T-cell (primary cell): ENCODE measurements at regions not wholly inside any gene's neighbourhood (a gene's known extent, or its start where the extent isn't known, plus 50 kb on each side); places are given as distances from the start of the nearest gene placed in this dataset.

Source experiments
- ATAC-seq, 4 experiments: fragments of 200-7000 bp in 3 of 4; fragments of 150-1000 bp in 1 of 4; cut with Tn5 transposase; replicated peaks in 1 of 4; 1 replicate in 3 of 4; 2 replicates in 1 of 4; pipeline ENCODE4 v1.10.0; 2021; ENCODE audit warnings: moderate library complexity in 3 of 4, mild to moderate bottlenecking in 2 of 4, moderate number of reproducible peaks in 1 of 4
- CTCF ChIA-PET, 2 donors: fragments of 300-600 bp; sonication (Branson Sonifier 250); formaldehyde crosslinking; loops; one replicate each; lab custom pipeline; 2022; ENCODE audit warnings: antibody characterized with exemption in 2 of 2; lab: Charles Lee
- POLR2A ChIA-PET, 2 donors: fragments of 300-600 bp; sonication (Branson Sonifier 250); formaldehyde crosslinking; loops; one replicate each; lab custom pipeline; 2022; ENCODE audit warnings: antibody characterized with exemption in 2 of 2; lab: Charles Lee
- DNase-seq, 35 experiments: peaks; one replicate each; pipeline versions ENCODE4 v3.0.0 to v3.0.0-alpha.2; 2013 to 2023
- H3K27ac ChIP-seq: one replicate; pipeline ENCODE4 v1.5.1; 2013; ENCODE audit warnings: low read length
- H3K27me3 ChIP-seq, 2 experiments: replicated peaks in 1 of 2; 1 replicate in 1 of 2; 2 replicates in 1 of 2; pipeline versions ENCODE4 v1.6.1 to v1.7.0; 2013; ENCODE audit warnings: low read length in 1 of 2, mixed read lengths in 1 of 2; ENCODE audit not compliant: control insufficient read depth in 2 of 2, insufficient read depth in 2 of 2; ENCODE audit errors: extremely low read depth in 1 of 2
- H3K36me3 ChIP-seq, 2 donors: 1 replicate in 1 of 2; 2 replicates in 1 of 2; pipeline versions ENCODE4 v1.6.1 to v1.7.0; 2013; ENCODE audit warnings: low read length in 1 of 2; ENCODE audit not compliant: control insufficient read depth in 2 of 2, insufficient read depth in 1 of 2; ENCODE audit errors: extremely low read depth in 1 of 2
- H3K4me1 ChIP-seq, 2 experiments: 1 replicate in 1 of 2; 2 replicates in 1 of 2; pipeline versions ENCODE4 v1.6.1 to v1.7.0; 2013; ENCODE audit warnings: low read length in 2 of 2, mixed read lengths in 1 of 2; ENCODE audit not compliant: insufficient read depth in 2 of 2, control insufficient read depth in 1 of 2; ENCODE audit errors: extremely low read depth in 1 of 2
- H3K4me3 ChIP-seq, 2 donors: 1 replicate in 1 of 2; 2 replicates in 1 of 2; pipeline versions ENCODE4 v1.5.1 to v1.7.0; 2013; ENCODE audit warnings: mild to moderate bottlenecking in 2 of 2, low read length in 1 of 2, moderate library complexity in 1 of 2; ENCODE audit not compliant: control insufficient read depth in 1 of 2; ENCODE audit errors: extremely low read depth in 1 of 2
- H3K9me3 ChIP-seq: 2 replicates; pipeline ENCODE4 v1.7.0; 2013
- H3K27ac Mint-ChIP-seq, 2 donors: one replicate each; pipeline ENCODE4 v1.8.0; 2020 to 2021; ENCODE audit warnings: mild to moderate bottlenecking in 2 of 2, mixed read lengths in 2 of 2
- H3K27me3 Mint-ChIP-seq, 2 donors: one replicate each; pipeline ENCODE4 v1.8.0; 2021 to 2022; ENCODE audit warnings: mixed read lengths in 2 of 2
- H3K36me3 Mint-ChIP-seq: one replicate; pipeline ENCODE4 v1.8.0; 2021; ENCODE audit warnings: mixed read lengths
- H3K4me1 Mint-ChIP-seq, 3 donors: one replicate each; pipeline ENCODE4 v1.8.0; 2020 to 2022; ENCODE audit warnings: mixed read lengths in 3 of 3, mild to moderate bottlenecking in 1 of 3
- H3K4me3 Mint-ChIP-seq, 3 donors: one replicate each; pipeline ENCODE4 v1.8.0; 2020 to 2022; ENCODE audit warnings: mild to moderate bottlenecking in 3 of 3, mixed read lengths in 3 of 3, moderate library complexity in 3 of 3
- H3K9me3 Mint-ChIP-seq, 3 donors: one replicate each; pipeline ENCODE4 v1.8.0; 2020 to 2022; ENCODE audit warnings: mixed read lengths in 3 of 3
- WGBS: methylation state at CpG from one replicate; pipeline ENCODE4 v1.1.5; 2013; ENCODE audit warnings: missing lambda C conversion rate; ENCODE audit not compliant: insufficient coverage; 5-methylcytosine and 5-hydroxymethylcytosine counted together

DNA sequence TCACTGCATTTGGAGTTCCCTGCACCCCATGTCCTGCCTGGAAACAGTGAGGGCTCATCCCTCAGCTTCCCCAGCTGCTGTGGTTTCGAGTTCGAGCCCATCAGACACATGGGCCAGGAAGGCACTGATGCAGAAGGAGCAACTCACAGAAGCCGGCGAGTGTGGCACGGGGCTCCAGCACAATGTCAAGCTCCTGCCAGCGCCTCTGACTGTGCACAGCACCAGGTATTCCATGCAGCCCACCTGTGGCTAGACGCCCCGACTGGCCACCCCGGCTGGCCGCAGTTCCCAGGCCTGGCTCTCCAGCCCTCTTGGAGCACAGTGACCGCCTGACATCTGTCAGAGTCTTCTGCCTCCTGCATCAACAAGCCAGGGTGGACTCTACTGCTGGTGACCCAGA lies 419.4 kb downstream of the SHANK2 start:
- Histone ChIP-seq H3K4me3 (no peak overlapping the region), H3K4me1 (no peaks in the 10 kb centered on the region), H3K36me3 (no peaks in the 10 kb centered on the region), H3K27me3 (peaks cover 0 to 22% of the 10 kb centered on the region in 2 experiments), H3K9me3 (no peaks in the 10 kb centered on the region), H3K27ac (no peak overlapping the region)
- 85% methylated on average over 11 of the region's 11 CpGs for WGBS
- H3K4me3 Mint-ChIP-seq = no peak overlapping the region
- peaks cover 3 to 5% of the 10 kb centered on the region in 2 donors for H3K27me3 Mint-ChIP-seq
- ChIA-PET POLR2A (no interaction called here), CTCF (interaction anchor here in 1 of 2 donors (0.6 kb wide), 1 partner anchor 243 kb away, joined by 4 read pairs; no protein-coding TSS in a partner anchor)
- H3K4me1 Mint-ChIP-seq = no peaks in the 10 kb centered on the region
- H3K36me3 Mint-ChIP-seq = no peaks in the 10 kb centered on the region
- H3K27ac Mint-ChIP-seq = no peak overlapping the region
- no peak for DNase-seq
- peaks cover 0 to 6% (median 1%) of the 10 kb centered on the region in 3 donors for H3K9me3 Mint-ChIP-seq
- ATAC-seq = no peak

DNA sequence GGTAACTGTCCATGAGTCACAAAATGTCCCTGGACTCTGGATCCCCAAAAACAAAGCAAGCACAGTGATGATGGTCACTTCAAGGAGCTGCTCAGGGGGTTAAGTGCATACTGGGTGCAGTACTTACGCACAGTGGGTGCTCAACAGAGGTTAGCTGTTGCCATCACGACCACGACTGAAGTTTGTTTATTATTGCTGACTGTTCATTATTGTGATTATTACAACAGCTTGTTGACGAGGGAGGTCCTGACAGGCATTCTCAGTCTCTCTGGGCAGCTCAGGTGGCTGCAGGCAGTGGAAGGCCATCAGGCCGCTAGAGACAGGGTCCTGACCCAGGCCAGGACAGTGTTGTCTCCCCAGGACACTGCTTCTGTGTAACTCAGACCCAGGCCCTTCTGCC lies 418.8 kb downstream of the SHANK2 start:
- no peak overlapping the region for H3K27ac ChIP-seq
- no peaks in the 10 kb centered on the region for H3K4me1 ChIP-seq
- H3K9me3 ChIP-seq = no peaks in the 10 kb centered on the region
- peaks cover 4 to 11% (median 7%) of the 10 kb centered on the region in 3 donors for H3K9me3 Mint-ChIP-seq
- WGBS = 51% methylated on average over 5 of the region's 5 CpGs
- no peaks in the 10 kb centered on the region for H3K36me3 Mint-ChIP-seq
- CTCF ChIA-PET = interaction anchor here in 1 of 2 donors (0.6 kb wide), 1 partner anchor 243 kb away, joined by 4 read pairs; no protein-coding TSS in a partner anchor
- H3K27me3 Mint-ChIP-seq = peaks cover 3 to 7% of the 10 kb centered on the region in 2 donors
- no peaks in the 10 kb centered on the region for H3K4me1 Mint-ChIP-seq
- peaks cover 0 to 22% of the 10 kb centered on the region in 2 experiments for H3K27me3 ChIP-seq
- ATAC-seq = no peak
- H3K4me3 ChIP-seq = no peak overlapping the region
- DNase-seq = no peak
- no peaks in the 10 kb centered on the region for H3K36me3 ChIP-seq
- H3K27ac Mint-ChIP-seq = no peak overlapping the region
- no peak overlapping the region for H3K4me3 Mint-ChIP-seq
- POLR2A ChIA-PET = no interaction called here

DNA sequence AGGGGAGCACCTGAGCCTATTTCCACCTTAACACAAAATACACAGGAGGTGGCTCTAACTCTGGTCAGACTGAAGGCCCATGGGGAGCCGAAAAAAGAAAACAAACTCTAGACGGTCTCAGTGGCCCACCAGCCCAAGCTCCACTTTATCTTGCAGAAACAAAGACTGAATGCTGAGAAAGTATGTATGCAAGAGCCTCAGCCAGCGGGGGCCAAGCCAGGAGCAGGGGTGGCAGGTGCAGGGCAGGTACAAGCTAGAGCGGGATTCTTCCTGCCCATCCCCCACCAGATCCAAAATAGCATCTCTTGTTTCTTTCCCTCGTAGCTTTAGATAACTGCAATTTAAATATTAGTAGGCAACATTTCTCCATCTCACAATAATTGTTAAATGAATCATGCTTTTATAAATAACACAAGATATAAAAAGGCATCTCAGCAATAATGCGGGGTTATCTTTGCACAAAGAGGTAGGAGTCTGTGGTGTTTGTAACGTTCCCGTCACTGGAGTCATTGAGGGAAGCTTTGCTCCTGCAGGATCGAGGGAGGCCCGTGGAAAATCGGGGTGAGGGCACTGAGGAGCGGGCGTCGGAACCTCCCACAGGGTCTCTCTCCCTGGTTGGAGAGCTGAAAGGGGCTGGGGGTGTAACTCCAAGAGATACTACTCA lies 418.0 kb downstream of the SHANK2 start:
- H3K27me3 Mint-ChIP-seq = peaks cover 3 to 7% of the 10 kb centered on the region in 2 donors
- no peak overlapping the region for H3K4me3 Mint-ChIP-seq
- ATAC-seq (no peak), DNase-seq (no peak)
- no peaks in the 10 kb centered on the region for H3K9me3 ChIP-seq
- H3K27me3 ChIP-seq = peaks cover 0 to 20% of the 10 kb centered on the region in 2 experiments
- no peak overlapping the region for H3K27ac ChIP-seq
- no peaks in the 10 kb centered on the region for H3K4me1 Mint-ChIP-seq
- no peaks in the 10 kb centered on the region for H3K36me3 Mint-ChIP-seq
- peaks cover 5 to 13% (median 10%) of the 10 kb centered on the region in 3 donors for H3K9me3 Mint-ChIP-seq
- H3K27ac Mint-ChIP-seq = no peak overlapping the region
- CTCF ChIA-PET = no interaction called here
- WGBS = 34% methylated on average over 4 of the region's 14 CpGs
- H3K36me3 ChIP-seq = no peaks in the 10 kb centered on the region
- no peaks in the 10 kb centered on the region for H3K4me1 ChIP-seq
- POLR2A ChIA-PET = no interaction called here
- H3K4me3 ChIP-seq = no peak overlapping the region

DNA sequence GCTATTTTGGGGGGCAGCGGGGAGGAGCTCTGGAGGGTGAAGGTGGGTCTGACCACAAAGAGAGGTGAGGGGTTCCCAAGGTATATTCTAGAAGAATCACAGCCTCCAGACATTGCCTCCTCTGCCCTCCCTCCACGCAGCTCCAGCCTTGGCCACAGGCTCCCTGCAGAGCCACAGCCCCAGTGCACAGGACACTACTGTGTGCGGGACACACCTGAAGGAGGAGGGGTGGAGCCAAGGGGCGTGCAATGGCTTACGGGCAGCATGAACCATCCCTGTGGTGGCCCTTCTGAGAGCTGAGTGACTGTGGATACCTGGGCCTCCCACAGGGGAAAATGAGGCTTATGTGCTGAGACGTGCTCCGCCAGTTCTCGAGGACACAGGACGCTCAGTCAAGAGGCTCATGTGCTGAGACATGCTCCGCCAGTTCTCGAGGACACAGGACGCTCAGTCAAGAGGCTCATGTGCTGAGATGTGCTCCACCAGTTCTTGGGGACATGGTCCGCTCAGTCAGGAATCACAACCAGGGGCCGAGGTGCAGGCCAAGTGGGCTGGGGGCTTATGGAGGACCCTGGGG lies 417.3 kb downstream of the SHANK2 start:
- ChIA-PET POLR2A (no interaction called here), CTCF (no interaction called here)
- peaks cover 3 to 7% of the 10 kb centered on the region in 2 donors for H3K27me3 Mint-ChIP-seq
- H3K9me3 ChIP-seq = no peaks in the 10 kb centered on the region
- DNase-seq (no peak), ATAC-seq (no peak)
- WGBS = 83% methylated on average over 12 of the region's 14 CpGs
- peaks cover 0 to 24% of the 10 kb centered on the region in 2 experiments for H3K27me3 ChIP-seq
- no peak overlapping the region for H3K27ac Mint-ChIP-seq
- H3K9me3 Mint-ChIP-seq = peaks cover 5 to 13% (median 10%) of the 10 kb centered on the region in 3 donors
- H3K4me1 ChIP-seq = no peaks in the 10 kb centered on the region
- H3K4me3 ChIP-seq = no peak overlapping the region
- no peaks in the 10 kb centered on the region for H3K36me3 Mint-ChIP-seq
- H3K27ac ChIP-seq = no peak overlapping the region
- no peak overlapping the region for H3K4me3 Mint-ChIP-seq
- H3K4me1 Mint-ChIP-seq = no peaks in the 10 kb centered on the region
- no peaks in the 10 kb centered on the region for H3K36me3 ChIP-seq

DNA sequence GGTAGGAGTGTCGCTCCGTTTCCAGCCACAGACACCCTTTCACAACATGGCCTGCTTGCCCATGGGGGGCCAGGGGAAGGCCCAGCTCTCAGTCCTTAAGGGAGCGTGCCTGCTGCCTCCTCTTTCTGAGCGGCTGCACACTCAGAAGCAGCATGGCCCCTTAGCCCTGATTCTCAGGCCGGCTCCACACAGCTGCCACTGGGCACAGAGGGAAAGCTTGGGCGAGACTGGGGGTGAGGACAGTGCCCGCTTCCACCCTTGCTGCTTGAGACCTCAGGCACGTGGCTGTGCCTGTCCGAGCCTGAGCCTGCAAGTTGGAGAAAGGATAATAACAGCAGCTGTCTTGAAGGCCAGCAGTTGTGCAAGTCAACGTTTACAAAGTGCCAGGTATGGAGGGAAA lies 416.3 kb downstream of the SHANK2 start:
- no peak for DNase-seq
- no peak for ATAC-seq
- Histone ChIP-seq H3K36me3 (no peaks in the 10 kb centered on the region), H3K9me3 (no peaks in the 10 kb centered on the region), H3K4me1 (no peaks in the 10 kb centered on the region), H3K27me3 (peaks cover 0 to 24% of the 10 kb centered on the region in 2 experiments), H3K4me3 (no peak overlapping the region), H3K27ac (no peak overlapping the region)
- 80% methylated on average over 6 of the region's 10 CpGs for WGBS
- H3K27ac Mint-ChIP-seq = no peak overlapping the region
- H3K4me1 Mint-ChIP-seq = no peaks in the 10 kb centered on the region
- ChIA-PET POLR2A (no interaction called here), CTCF (no interaction called here)
- peaks cover 3 to 6% of the 10 kb centered on the region in 2 donors for H3K27me3 Mint-ChIP-seq
- no peak overlapping the region for H3K4me3 Mint-ChIP-seq
- H3K36me3 Mint-ChIP-seq = no peaks in the 10 kb centered on the region
- H3K9me3 Mint-ChIP-seq = peaks cover 5 to 13% (median 10%) of the 10 kb centered on the region in 3 donors

DNA sequence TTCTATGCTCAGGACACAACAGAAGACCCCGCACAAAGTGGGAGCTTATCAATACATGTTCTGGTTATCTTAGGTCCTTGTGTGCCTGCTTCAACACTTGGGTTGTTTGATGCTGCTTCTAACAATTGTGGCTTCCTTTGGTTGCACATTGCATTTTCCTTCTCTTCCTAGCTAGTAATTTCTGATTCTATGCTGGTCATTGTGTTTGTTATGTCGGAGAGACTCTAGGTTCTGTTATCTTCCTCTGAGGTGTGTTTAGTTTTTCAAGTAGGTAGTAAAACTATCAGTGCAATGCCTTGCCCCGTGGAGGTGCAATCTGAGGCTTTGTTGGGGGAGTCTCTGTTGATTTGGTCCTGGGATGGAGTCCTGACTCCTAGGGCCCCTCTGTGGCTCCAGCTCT lies 414.2 kb downstream of the SHANK2 start:
- WGBS = 60% methylated on average over 1 of the region's 3 CpGs
- no peaks in the 10 kb centered on the region for H3K9me3 ChIP-seq
- H3K4me1 ChIP-seq = no peaks in the 10 kb centered on the region
- H3K27me3 ChIP-seq = peaks cover 0 to 31% of the 10 kb centered on the region in 2 experiments
- Mint-ChIP-seq H3K36me3 (no peaks in the 10 kb centered on the region), H3K4me1 (no peaks in the 10 kb centered on the region), H3K27ac (no peak overlapping the region), H3K4me3 (no peak overlapping the region), H3K9me3 (peaks cover 5 to 13% (median 10%) of the 10 kb centered on the region in 3 donors), H3K27me3 (peaks cover 7 to 9% of the 10 kb centered on the region in 2 donors)
- DNase-seq = no peak
- ChIA-PET POLR2A (no interaction called here), CTCF (no interaction called here)
- no peak overlapping the region for H3K27ac ChIP-seq
- no peak for ATAC-seq
- no peaks in the 10 kb centered on the region for H3K36me3 ChIP-seq
- no peak overlapping the region for H3K4me3 ChIP-seq
